Caco-2 (cell line): ENCODE measurements at regions not wholly inside any gene's neighbourhood (a gene's known extent, or its start where the extent isn't known, plus 50 kb on each side); places are given as distances from the start of the nearest gene placed in this dataset.

ENCODE experiments used
- BruUV-seq: library from RNA; stranded (reverse); fragments of 400-500 nt; replicated peaks from 2 replicates; lab custom pipeline; 2021; lab: Mats Ljungman, UMichigan
- CTCF ChIA-PET: fragments of 300-600 bp; sonication (Branson Sonifier 250); formaldehyde crosslinking; loops from one replicate; lab custom pipeline; 2022; ENCODE audit warnings: antibody characterized with exemption; lab: Charles Lee
- POLR2A ChIA-PET: fragments of 300-600 bp; sonication (Branson Sonifier 250); formaldehyde crosslinking; loops from one replicate; lab custom pipeline; 2022; ENCODE audit warnings: antibody characterized with exemption; lab: Charles Lee
- DNase-seq, 2 experiments: peaks; one replicate each; pipeline versions ENCODE4 v3.0.0 to v3.0.0-alpha.2; 2020 to 2022
- H3K27me3 ChIP-seq: replicated peaks from 2 replicates; pipeline ENCODE4 v1.6.0; 2011; ENCODE audit warnings: low read length; ENCODE audit not compliant: control insufficient read depth, insufficient read depth
- H3K36me3 ChIP-seq: 2 replicates; pipeline ENCODE4 v1.5.1; 2011; ENCODE audit warnings: low read length; ENCODE audit not compliant: control insufficient read depth, insufficient read depth
- H3K4me1 ChIP-seq: fragments of 250-450 bp; sonication (Bioruptor Pico); 2 replicates; pipeline ENCODE4 v1.5.1; 2020; ENCODE audit warnings: mild to moderate bottlenecking
- H3K4me3 ChIP-seq: 2 replicates; pipeline ENCODE4 v1.5.1; 2011; ENCODE audit warnings: low read depth, mild to moderate bottlenecking, control low read depth, low read length
- H3K9me3 ChIP-seq: fragments of 250-450 bp; sonication (Bioruptor Pico); 2 replicates; pipeline ENCODE4 v1.5.1; 2020; ENCODE audit warnings: mild to moderate bottlenecking, moderate library complexity
- H3K27ac Mint-ChIP-seq: one replicate; pipeline ENCODE4 v1.8.0; 2022; ENCODE audit warnings: mixed read lengths; ENCODE audit not compliant: unreplicated experiment
- H3K27me3 Mint-ChIP-seq: one replicate; pipeline ENCODE4 v1.8.0; 2022; ENCODE audit warnings: mixed read lengths; ENCODE audit not compliant: insufficient read depth, unreplicated experiment
- H3K36me3 Mint-ChIP-seq: one replicate; pipeline ENCODE4 v1.8.0; 2022; ENCODE audit warnings: mild to moderate bottlenecking, mixed read lengths; ENCODE audit not compliant: insufficient read depth, unreplicated experiment
- H3K4me1 Mint-ChIP-seq: one replicate; pipeline ENCODE4 v1.8.0; 2022; ENCODE audit warnings: low read depth, mixed read lengths; ENCODE audit not compliant: unreplicated experiment
- H3K4me3 Mint-ChIP-seq: one replicate; pipeline ENCODE4 v1.8.0; 2022; ENCODE audit warnings: mild to moderate bottlenecking, moderate library complexity, mixed read lengths; ENCODE audit not compliant: unreplicated experiment
- H3K9me3 Mint-ChIP-seq: one replicate; pipeline ENCODE4 v1.8.0; 2022; ENCODE audit warnings: mixed read lengths; ENCODE audit not compliant: unreplicated experiment
- CTCF ChIP-seq, 2 experiments: fragments of 200-600 bp in 1 of 2; IDR thresholded peaks; 1 replicate in 1 of 2; 2 replicates in 1 of 2; pipeline versions ENCODE4 v1.5.1 to v1.8.0; 2011 to 2022; ENCODE audit warnings: antibody characterized with exemption in 1 of 2, control low read depth in 1 of 2, inconsistent platforms in 1 of 2, low read depth in 1 of 2, low read length in 1 of 2, mild to moderate bottlenecking in 1 of 2, moderate library complexity in 1 of 2; ENCODE audit not compliant: insufficient read depth in 1 of 2, severe bottlenecking in 1 of 2, unreplicated experiment in 1 of 2
- intact Hi-C: fragments of 100-400 bp; cut with micrococcal nuclease; formaldehyde crosslinking; loops from one replicate; pipeline ENCODE4 v1.10.0; 2022; ENCODE audit not compliant: unreplicated experiment

GRCh38 chr11:134691985-134692384 is 279.9 kb upstream of the B3GAT1 start:
- no peaks in the 10 kb centered on the region for H3K4me1 Mint-ChIP-seq
- no TSS peak for BruUV-seq
- H3K9me3 Mint-ChIP-seq = no peaks in the 10 kb centered on the region
- intact Hi-C loops = no loop called here
- DNase-seq = no peak
- H3K9me3 ChIP-seq = no peaks in the 10 kb centered on the region
- ChIA-PET CTCF (no interaction called here), POLR2A (no interaction called here)
- H3K27me3 ChIP-seq = no peaks in the 10 kb centered on the region
- H3K36me3 Mint-ChIP-seq = no peaks in the 10 kb centered on the region
- no peak for TF ChIP-seq CTCF (IDR thresholded peaks at IDR 0.05; ENCODE audit: insufficient read depth in 1 of 2, low read depth in 1 of 2, low read length in 1 of 2, severe bottlenecking in 1 of 2, unreplicated experiment in 1 of 2)
- no peaks in the 10 kb centered on the region for H3K4me1 ChIP-seq
- H3K27ac Mint-ChIP-seq = no peak overlapping the region
- no peak overlapping the region for H3K4me3 Mint-ChIP-seq
- no peak overlapping the region for H3K4me3 ChIP-seq
- no peaks in the 10 kb centered on the region for H3K36me3 ChIP-seq
- H3K27me3 Mint-ChIP-seq = peaks cover 23% of the 10 kb centered on the region

- TF ChIP-seq CTCF (IDR thresholded peaks at IDR 0.05; ENCODE audit: insufficient read depth in 1 of 2, low read depth in 1 of 2, low read length in 1 of 2, severe bottlenecking in 1 of 2, unreplicated experiment in 1 of 2) = no peak
- no peaks in the 10 kb centered on the region for H3K9me3 Mint-ChIP-seq
- no peaks in the 10 kb centered on the region for H3K4me1 Mint-ChIP-seq
- H3K36me3 Mint-ChIP-seq = no peaks in the 10 kb centered on the region
- Histone ChIP-seq H3K9me3 (no peaks in the 10 kb centered on the region), H3K4me3 (no peak overlapping the region), H3K27me3 (no peaks in the 10 kb centered on the region), H3K4me1 (no peaks in the 10 kb centered on the region), H3K36me3 (no peaks in the 10 kb centered on the region)
- ChIA-PET POLR2A (no interaction called here), CTCF (no interaction called here)
- peaks cover 23% of the 10 kb centered on the region for H3K27me3 Mint-ChIP-seq
- intact Hi-C loops = no loop called here
- no peak overlapping the region for H3K27ac Mint-ChIP-seq
- H3K4me3 Mint-ChIP-seq = no peak overlapping the region
- BruUV-seq = no TSS peak
- no peak for DNase-seq
Measured at GRCh38 chr11:134691295-134691873, 279.3 kb upstream of the B3GAT1 start.

- CTCF ChIA-PET = no interaction called here
- Mint-ChIP-seq H3K9me3 (no peaks in the 10 kb centered on the region), H3K27ac (no peak overlapping the region), H3K4me3 (no peak overlapping the region), H3K36me3 (no peaks in the 10 kb centered on the region), H3K4me1 (no peaks in the 10 kb centered on the region), H3K27me3 (peaks cover 23% of the 10 kb centered on the region)
- no peaks in the 10 kb centered on the region for H3K36me3 ChIP-seq
- no peak for TF ChIP-seq CTCF (IDR thresholded peaks at IDR 0.05; ENCODE audit: insufficient read depth in 1 of 2, low read depth in 1 of 2, low read length in 1 of 2, severe bottlenecking in 1 of 2, unreplicated experiment in 1 of 2)
- no peak for DNase-seq
- POLR2A ChIA-PET = no interaction called here
- H3K4me1 ChIP-seq = no peaks in the 10 kb centered on the region
- no TSS peak for BruUV-seq
- intact Hi-C loops = no loop called here
- H3K4me3 ChIP-seq = no peak overlapping the region
- no peaks in the 10 kb centered on the region for H3K9me3 ChIP-seq
- no peaks in the 10 kb centered on the region for H3K27me3 ChIP-seq
Measured at GRCh38 chr11:134689886-134690285, 277.8 kb upstream of the B3GAT1 start.
